ENCODE measurements at regions not wholly inside any gene's neighbourhood (a gene's known extent, or its start where the extent isn't known, plus 50 kb on each side); places are given as distances from the start of the nearest gene placed in this dataset.

GRCh38 chr2:226508005-226508404 lies 291.6 kb downstream of the IRS1 start:
- Histone ChIP-seq H3K4me3 (ENCODE audit: low read length) (no peak overlapping the region), H3K4me1 (ENCODE audit: insufficient read depth, low read length) (no peaks in the 10 kb centered on the region), H3K9me3 (ENCODE audit: control insufficient read depth in 1 of 2, insufficient read depth in 1 of 2, low read length in 2 of 2) (no peaks in the 10 kb centered on the region), H3K27ac (ENCODE audit: low read depth in 1 of 2, low read length in 2 of 2) (no peak overlapping the region), H3K36me3 (ENCODE audit: insufficient read depth, low read length) (no peaks in the 10 kb centered on the region), H3K27me3 (ENCODE audit: control insufficient read depth in 1 of 2, insufficient read depth in 2 of 2, low read length in 2 of 2) (no peaks in the 10 kb centered on the region)
- no peak for TF ChIP-seq CTCF (IDR thresholded peaks at IDR 0.05)
- intact Hi-C loops (cut with DNase I, micrococcal nuclease): no loop called here
- no peak overlapping the region for H3K4me3 Mint-ChIP-seq
- no peaks in the 10 kb centered on the region for H3K9me3 Mint-ChIP-seq
- H3K27me3 Mint-ChIP-seq: peaks cover 16% of the 10 kb centered on the region
- DNase-seq (no peak), ATAC-seq (ENCODE audit: poor library complexity) (no peak)
- H3K36me3 Mint-ChIP-seq (ENCODE audit: low read depth): no peaks in the 10 kb centered on the region
- H3K4me1 Mint-ChIP-seq (ENCODE audit: low read depth): no peaks in the 10 kb centered on the region
- ChIA-PET CTCF (no interaction called here), POLR2A (no interaction called here)
- H3K27ac Mint-ChIP-seq: no peak overlapping the region

DNA sequence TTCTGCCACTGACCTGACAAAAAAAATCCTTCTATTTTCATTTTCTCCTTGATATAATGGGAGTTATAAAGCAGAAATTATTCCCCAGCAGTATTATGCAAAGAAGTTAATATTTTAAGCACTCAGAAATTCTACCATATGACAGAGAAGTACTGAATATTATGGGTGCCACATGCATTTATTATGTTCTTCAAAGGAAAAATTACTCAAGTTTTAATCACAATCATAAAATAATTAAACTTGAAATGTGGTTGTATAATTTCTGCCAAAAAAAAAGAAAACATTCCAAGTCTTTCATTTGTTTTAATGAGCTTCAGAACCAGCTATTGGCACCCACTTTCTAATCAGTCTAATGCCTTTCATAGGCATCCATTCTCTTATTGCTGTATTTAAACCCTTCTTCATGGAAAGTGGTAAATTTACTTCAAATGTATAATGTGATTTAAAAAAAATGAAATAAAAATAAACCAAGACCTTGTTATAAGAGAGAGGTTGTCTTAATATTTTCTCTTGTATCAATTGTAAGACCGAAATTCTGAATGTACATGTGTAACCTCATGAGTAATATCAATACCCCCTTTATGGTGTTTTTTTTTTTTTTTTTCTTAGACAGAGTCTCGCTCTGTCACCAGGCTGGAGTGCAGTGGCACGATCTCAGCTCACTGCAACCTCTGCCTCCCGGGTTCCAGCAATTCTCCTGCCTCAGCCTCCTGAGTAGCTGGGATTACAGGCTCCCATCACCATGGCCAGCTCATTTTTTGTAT lies 302.3 kb downstream of the IRS1 start:
- H3K27ac Mint-ChIP-seq: no peak overlapping the region
- no peaks in the 10 kb centered on the region for H3K9me3 Mint-ChIP-seq
- no peaks in the 10 kb centered on the region for H3K4me1 Mint-ChIP-seq (ENCODE audit: low read depth)
- Histone ChIP-seq H3K4me1 (ENCODE audit: insufficient read depth, low read length) (no peaks in the 10 kb centered on the region), H3K4me3 (ENCODE audit: low read length) (no peak overlapping the region), H3K36me3 (ENCODE audit: insufficient read depth, low read length) (no peaks in the 10 kb centered on the region), H3K27me3 (ENCODE audit: control insufficient read depth in 1 of 2, insufficient read depth in 2 of 2, low read length in 2 of 2) (no peaks in the 10 kb centered on the region), H3K27ac (ENCODE audit: low read depth in 1 of 2, low read length in 2 of 2) (no peak overlapping the region), H3K9me3 (ENCODE audit: control insufficient read depth in 1 of 2, insufficient read depth in 1 of 2, low read length in 2 of 2) (no peaks in the 10 kb centered on the region)
- peaks cover 24% of the 10 kb centered on the region for H3K27me3 Mint-ChIP-seq
- ATAC-seq (ENCODE audit: poor library complexity) (no peak), DNase-seq (no peak)
- no peak for TF ChIP-seq CTCF (IDR thresholded peaks at IDR 0.05)
- POLR2A ChIA-PET: no interaction called here
- no peaks in the 10 kb centered on the region for H3K36me3 Mint-ChIP-seq (ENCODE audit: low read depth)
- CTCF ChIA-PET: interaction anchor here (0.7 kb wide), 1 partner anchor 266 kb away, joined by 3 read pairs; no protein-coding TSS in a partner anchor
- H3K4me3 Mint-ChIP-seq: no peak overlapping the region
- intact Hi-C loops (cut with DNase I, micrococcal nuclease): no loop called here

- H3K4me1 Mint-ChIP-seq (ENCODE audit: low read depth): no peaks in the 10 kb centered on the region
- H3K27ac Mint-ChIP-seq: no peak overlapping the region
- H3K36me3 Mint-ChIP-seq (ENCODE audit: low read depth): no peaks in the 10 kb centered on the region
- H3K27me3 Mint-ChIP-seq: peaks cover 19% of the 10 kb centered on the region
- Histone ChIP-seq H3K27ac (ENCODE audit: low read depth in 1 of 2, low read length in 2 of 2) (no peak overlapping the region), H3K4me1 (ENCODE audit: insufficient read depth, low read length) (no peaks in the 10 kb centered on the region), H3K4me3 (ENCODE audit: low read length) (no peak overlapping the region), H3K36me3 (ENCODE audit: insufficient read depth, low read length) (no peaks in the 10 kb centered on the region), H3K9me3 (ENCODE audit: control insufficient read depth in 1 of 2, insufficient read depth in 1 of 2, low read length in 2 of 2) (no peaks in the 10 kb centered on the region), H3K27me3 (ENCODE audit: control insufficient read depth in 1 of 2, insufficient read depth in 2 of 2, low read length in 2 of 2) (no peaks in the 10 kb centered on the region)
- DNase-seq (no peak), ATAC-seq (ENCODE audit: poor library complexity) (no peak)
- no peaks in the 10 kb centered on the region for H3K9me3 Mint-ChIP-seq
- no peak overlapping the region for H3K4me3 Mint-ChIP-seq
- CTCF ChIA-PET: no interaction called here
- no peak for TF ChIP-seq CTCF (IDR thresholded peaks at IDR 0.05)
- intact Hi-C loops (cut with DNase I, micrococcal nuclease): no loop called here
- POLR2A ChIA-PET: no interaction called here
These were observed 303.4 kb downstream of the IRS1 start for GRCh38 chr2:226496273-226496550.
